PC-9 (cell line): ENCODE measurements at regions not wholly inside any gene's neighbourhood (a gene's known extent, or its start where the extent isn't known, plus 50 kb on each side); places are given as distances from the start of the nearest gene placed in this dataset.

Experiments used
- BruUV-seq: library from RNA; stranded (reverse); fragments of 400-500 nt; replicated peaks from 2 replicates; lab custom pipeline; 2021; lab: Mats Ljungman, UMichigan
- CTCF ChIA-PET: fragments of 300-600 bp; sonication (Branson Sonifier 250); formaldehyde crosslinking; loops from one replicate; lab custom pipeline; 2022; ENCODE audit warnings: antibody characterized with exemption; lab: Charles Lee
- POLR2A ChIA-PET: fragments of 300-600 bp; sonication (Branson Sonifier 250); formaldehyde crosslinking; loops from one replicate; lab custom pipeline; 2022; ENCODE audit warnings: antibody characterized with exemption; ENCODE audit not compliant: unreplicated experiment; lab: Charles Lee
- DNase-seq, 2 experiments: peaks; one replicate each; pipeline versions ENCODE4 v3.0.0 to v3.0.0-alpha.2; 2015 to 2022; ENCODE audit warnings: mixed read lengths in 1 of 2
- H2AFZ ChIP-seq: fragments of 200-600 bp; sonication (generic); 2 replicates; pipeline ENCODE4 v1.8.1; 2017; ENCODE audit warnings: antibody characterized with exemption
- H3F3A ChIP-seq: fragments of 200-600 bp; sonication (generic); 2 replicates; pipeline ENCODE4 v1.8.1; 2017; ENCODE audit warnings: antibody characterized with exemption, mild to moderate bottlenecking, low read depth; ENCODE audit not compliant: insufficient read depth
- H3K27ac ChIP-seq: fragments of 200-600 bp; sonication (generic); 2 replicates; pipeline ENCODE4 v1.6.1; 2016; ENCODE audit warnings: mixed run types
- H3K27me3 ChIP-seq: fragments of 200-600 bp; sonication (generic); 2 replicates; pipeline ENCODE4 v1.6.1; 2016; ENCODE audit warnings: low read depth, mixed run types; ENCODE audit not compliant: insufficient read depth
- H3K36me3 ChIP-seq: fragments of 200-600 bp; sonication (generic); 2 replicates; pipeline ENCODE4 v1.6.1; 2016; ENCODE audit warnings: low read depth, mixed run types
- H3K4me1 ChIP-seq: fragments of 200-600 bp; sonication (generic); replicated peaks from 2 replicates; pipeline ENCODE4 v1.6.1; 2016; ENCODE audit warnings: mixed run types; ENCODE audit not compliant: insufficient read depth
- H3K4me2 ChIP-seq: fragments of 200-600 bp; sonication (generic); 2 replicates; pipeline ENCODE4 v1.6.1; 2017; ENCODE audit warnings: mixed run types
- H3K4me3 ChIP-seq: fragments of 200-600 bp; sonication (generic); 2 replicates; pipeline ENCODE4 v1.6.1; 2016; ENCODE audit warnings: mixed run types
- H3K79me2 ChIP-seq: fragments of 200-600 bp; sonication (generic); 2 replicates; pipeline ENCODE4 v1.6.1; 2017; ENCODE audit warnings: low read depth, mixed run types
- H3K9me2 ChIP-seq: fragments of 200-600 bp; sonication (generic); 2 replicates; pipeline ENCODE4 v1.8.1; 2017; ENCODE audit warnings: mild to moderate bottlenecking; ENCODE audit not compliant: insufficient read depth
- H3K9me3 ChIP-seq: fragments of 200-600 bp; sonication (generic); 2 replicates; pipeline ENCODE4 v1.8.1; 2016; ENCODE audit warnings: low read depth; ENCODE audit not compliant: insufficient read depth
- H4K20me1 ChIP-seq: fragments of 200-600 bp; sonication (generic); 2 replicates; pipeline ENCODE4 v1.8.1; 2017; ENCODE audit not compliant: insufficient read depth
- CTCF ChIP-seq: fragments of 200-600 bp; sonication (generic); conservative IDR thresholded peaks from 2 replicates; pipeline ENCODE4 v1.6.1; 2017; ENCODE audit warnings: mixed run types, antibody characterized with exemption, mild to moderate bottlenecking, moderate library complexity
- EZH2 ChIP-seq: fragments of 200-600 bp; sonication (generic); IDR thresholded peaks from 2 replicates; pipeline ENCODE4 v1.8.0; 2017; ENCODE audit warnings: antibody characterized with exemption, low read depth
- intact Hi-C: fragments of 100-400 bp; cut with micrococcal nuclease; formaldehyde crosslinking; loops from one replicate; pipeline ENCODE4 v1.10.0; 2022; ENCODE audit not compliant: unreplicated experiment

- Histone ChIP-seq H3K9me3 (no peaks in the 10 kb centered on the region), H3K27ac (no peak overlapping the region), H3K4me1 (no peaks in the 10 kb centered on the region), H3K4me2 (no peak overlapping the region), H3K36me3 (no peaks in the 10 kb centered on the region), H3F3A (no peaks in the 10 kb centered on the region), H3K27me3 (peaks cover 92% of the 10 kb centered on the region), H3K9me2 (no peaks in the 10 kb centered on the region), H3K79me2 (no peaks in the 10 kb centered on the region), H3K4me3 (no peak overlapping the region), H4K20me1 (no peaks in the 10 kb centered on the region; the same call in 1 of the 2 replicates), H2AFZ (no peak overlapping the region)
- no TSS peak for BruUV-seq
- no peak for TF ChIP-seq CTCF
- TF ChIP-seq EZH2: no peak
- intact Hi-C loops: no loop called here
- CTCF ChIA-PET: no interaction called here
- DNase-seq: no peak
- POLR2A ChIA-PET: no interaction called here
Observed at GRCh38 chr22:48635816-48636215, 1191.9 kb downstream of the BRD1 start.

GRCh38 chr22:48635031-48635430 lies 1192.6 kb downstream of the BRD1 start:
- intact Hi-C loops: no loop called here
- no peaks in the 10 kb centered on the region for H3K36me3 ChIP-seq
- TF ChIP-seq EZH2: no peak
- no peak for TF ChIP-seq CTCF
- no peaks in the 10 kb centered on the region for H3K9me3 ChIP-seq
- no TSS peak for BruUV-seq
- DNase-seq: no peak
- H3K4me3 ChIP-seq: no peak overlapping the region
- no peak overlapping the region for H3K4me2 ChIP-seq
- H3K4me1 ChIP-seq: no peaks in the 10 kb centered on the region
- H3K27me3 ChIP-seq: peaks cover 93% of the 10 kb centered on the region
- POLR2A ChIA-PET: no interaction called here
- no peaks in the 10 kb centered on the region for H3K9me2 ChIP-seq
- H2AFZ ChIP-seq: no peak overlapping the region
- CTCF ChIA-PET: interaction anchor here (0.6 kb wide), 1 partner anchor 767 kb away, joined by 7 read pairs; no protein-coding TSS in a partner anchor
- no peaks in the 10 kb centered on the region for H3K79me2 ChIP-seq
- no peaks in the 10 kb centered on the region; the same call in 1 of the 2 replicates for H4K20me1 ChIP-seq
- H3K27ac ChIP-seq: no peak overlapping the region
- H3F3A ChIP-seq: no peaks in the 10 kb centered on the region

GRCh38 chr22:48633996-48634836 lies 1193.5 kb downstream of the BRD1 start:
- no peaks in the 10 kb centered on the region for H3K9me3 ChIP-seq

More at GRCh38 chr22:48633996-48634836, 1193.5 kb downstream of the BRD1 start:
- no peaks in the 10 kb centered on the region for H3F3A ChIP-seq
- intact Hi-C loops: no loop called here
- no peak overlapping the region for H2AFZ ChIP-seq
- no peaks in the 10 kb centered on the region; the same call in 1 of the 2 replicates for H4K20me1 ChIP-seq
- H3K4me2 ChIP-seq: no peak overlapping the region
- no peak for DNase-seq
- peaks cover 93% of the 10 kb centered on the region for H3K27me3 ChIP-seq
- H3K36me3 ChIP-seq: no peaks in the 10 kb centered on the region
- ChIA-PET POLR2A (no interaction called here), CTCF (no interaction called here)
- H3K4me1 ChIP-seq: no peaks in the 10 kb centered on the region
- no peak overlapping the region for H3K4me3 ChIP-seq
- no peak for TF ChIP-seq CTCF
- no peak for TF ChIP-seq EZH2
- BruUV-seq: no TSS peak
- H3K27ac ChIP-seq: no peak overlapping the region
- H3K79me2 ChIP-seq: no peaks in the 10 kb centered on the region
- H3K9me2 ChIP-seq: no peaks in the 10 kb centered on the region
